ENCODE measurements at regions not wholly inside any gene's neighbourhood (a gene's known extent, or its start where the extent isn't known, plus 50 kb on each side); places are given as distances from the start of the nearest gene placed in this dataset.

GRCh38 chr3:162019817-162020216, 523.2 kb downstream of the OTOL1 start:
- no peak for DNase-seq

- DNase-seq = no peak
Observed at GRCh38 chr3:162021206-162021605, 524.6 kb downstream of the OTOL1 start.

GRCh38 chr3:162022911-162023310, 526.3 kb downstream of the OTOL1 start:
- DNase-seq = peak in 1 of 2 experiments; percentile 62

GRCh38 chr3:162029736-162030135, 533.1 kb downstream of the OTOL1 start:
- no peak for DNase-seq

GRCh38 chr3:162034368-162034767, 537.8 kb downstream of the OTOL1 start:
- no peak for DNase-seq

GRCh38 chr3:162041622-162042021, 545.0 kb downstream of the OTOL1 start:
- DNase-seq = no peak

GRCh38 chr3:162052636-162053035, 556.0 kb downstream of the OTOL1 start:
- DNase-seq = no peak

GRCh38 chr3:162072656-162073164, 576.1 kb downstream of the OTOL1 start:
- peak; percentile 53 to 89 for DNase-seq

- DNase-seq = no peak
Observed at GRCh38 chr3:162073422-162073975, 576.9 kb downstream of the OTOL1 start.

- DNase-seq = no peak
Observed at GRCh38 chr3:162077108-162077507, 580.5 kb downstream of the OTOL1 start.

GRCh38 chr3:162082516-162082915, 585.9 kb downstream of the OTOL1 start:
- DNase-seq = no peak

GRCh38 chr3:162087361-162087760, 590.8 kb downstream of the OTOL1 start:
- DNase-seq = no peak

GRCh38 chr3:162092751-162093150, 596.1 kb downstream of the OTOL1 start:
- no peak for DNase-seq

- no peak for DNase-seq
Observed at GRCh38 chr3:162094301-162094700, 597.7 kb downstream of the OTOL1 start.

GRCh38 chr3:162096874-162097273, 600.3 kb downstream of the OTOL1 start:
- no peak for DNase-seq

GRCh38 chr3:162103808-162104207, 607.2 kb downstream of the OTOL1 start:
- no peak for DNase-seq

- no peak for DNase-seq
Observed at GRCh38 chr3:162111861-162112260, 615.3 kb downstream of the OTOL1 start.

- DNase-seq = peak in 1 of 2 experiments; percentile 14
Observed at GRCh38 chr3:162112719-162113118, 616.1 kb downstream of the OTOL1 start.

- no peak for DNase-seq
Observed at GRCh38 chr3:162117961-162118360, 621.4 kb downstream of the OTOL1 start.

GRCh38 chr3:162119651-162120050, 623.0 kb downstream of the OTOL1 start:
- no peak for DNase-seq

GRCh38 chr3:162122405-162122804, 625.8 kb downstream of the OTOL1 start:
- DNase-seq = no peak

GRCh38 chr3:162125790-162126189, 629.2 kb downstream of the OTOL1 start:
- no peak for DNase-seq

GRCh38 chr3:162130582-162130981, 634.0 kb downstream of the OTOL1 start:
- peak; percentile 55 to 79 for DNase-seq

- no peak for DNase-seq
Observed at GRCh38 chr3:162132981-162133380, 636.4 kb downstream of the OTOL1 start.

- DNase-seq = no peak
Observed at GRCh38 chr3:162134571-162134970, 638.0 kb downstream of the OTOL1 start.
